ENCODE measurements at regions not wholly inside any gene's neighbourhood (a gene's known extent, or its start where the extent isn't known, plus 50 kb on each side); places are given as distances from the start of the nearest gene placed in this dataset.

- DNase-seq (ENCODE audit: low read depth, low spot score), result no peak
- no peak for TF ChIP-seq CTCF (IDR thresholded peaks at IDR 0.05; ENCODE audit: insufficient read depth, low read length, missing control alignments)
- CTCF ChIA-PET, result no interaction called here
- POLR2A ChIA-PET, result no interaction called here
- H3K4me3 ChIP-seq (ENCODE audit: low read depth, low read length), result no peak overlapping the region
Measured at GRCh38 chr17:45718791-45719190, 65.3 kb upstream of the CRHR1 start.

- no peak overlapping the region for H3K4me3 ChIP-seq (ENCODE audit: low read depth, low read length)
- TF ChIP-seq CTCF (IDR thresholded peaks at IDR 0.05; ENCODE audit: insufficient read depth, low read length, missing control alignments), result peak; percentile 55
- peak; percentile 50 for DNase-seq (ENCODE audit: low read depth, low spot score)
- CTCF ChIA-PET, result interaction anchor here (0.7 to 1.4 kb wide), 8 partner anchors 10 to 188 kb away, joined by 3 to 4 read pairs (median 3); no protein-coding TSS in a partner anchor
- POLR2A ChIA-PET, result no interaction called here
Measured at GRCh38 chr17:45719335-45720071, 64.6 kb upstream of the CRHR1 start.

GRCh38 chr17:45720386-45720785, 63.7 kb upstream of the CRHR1 start:
- ChIA-PET CTCF (interaction anchor here (0.6 to 2.1 kb wide), 12 partner anchors 9 to 187 kb away, joined by 3 to 7 read pairs (median 3); no protein-coding TSS in a partner anchor), POLR2A (no interaction called here)
- no peak for DNase-seq (ENCODE audit: low read depth, low spot score)
- no peak for TF ChIP-seq CTCF (IDR thresholded peaks at IDR 0.05; ENCODE audit: insufficient read depth, low read length, missing control alignments)
- no peak overlapping the region for H3K4me3 ChIP-seq (ENCODE audit: low read depth, low read length)

GRCh38 chr17:45722161-45722560, 62.0 kb upstream of the CRHR1 start:
- ChIA-PET POLR2A (no interaction called here), CTCF (interaction anchor here (0.7 to 2.1 kb wide), 7 partner anchors 13 to 114 kb away, joined by 3 to 7 read pairs (median 3); no protein-coding TSS in a partner anchor)
- no peak overlapping the region for H3K4me3 ChIP-seq (ENCODE audit: low read depth, low read length)
- no peak for DNase-seq (ENCODE audit: low read depth, low spot score)
- TF ChIP-seq CTCF (IDR thresholded peaks at IDR 0.05; ENCODE audit: insufficient read depth, low read length, missing control alignments), result peak; percentile 32

GRCh38 chr17:45729294-45729907, 54.7 kb upstream of the CRHR1 start:
- ChIA-PET CTCF (interaction anchor here (1.7 kb wide), 1 partner anchor 9 kb away, joined by 4 read pairs; no protein-coding TSS in a partner anchor), POLR2A (no interaction called here)
- no peak overlapping the region for H3K4me3 ChIP-seq (ENCODE audit: low read depth, low read length)
- TF ChIP-seq CTCF (IDR thresholded peaks at IDR 0.05; ENCODE audit: insufficient read depth, low read length, missing control alignments), result no peak
- DNase-seq (ENCODE audit: low read depth, low spot score), result no peak

GRCh38 chr17:45730192-45730591, 53.9 kb upstream of the CRHR1 start:
- POLR2A ChIA-PET, result no interaction called here
- TF ChIP-seq CTCF (IDR thresholded peaks at IDR 0.05; ENCODE audit: insufficient read depth, low read length, missing control alignments), result no peak
- CTCF ChIA-PET, result interaction anchor here (1.7 kb wide), 1 partner anchor 10 kb away, joined by 4 read pairs; no protein-coding TSS in a partner anchor

More at GRCh38 chr17:45730192-45730591, 53.9 kb upstream of the CRHR1 start:
- DNase-seq (ENCODE audit: low read depth, low spot score), result no peak
- no peak overlapping the region for H3K4me3 ChIP-seq (ENCODE audit: low read depth, low read length)
